Stimulated activated CD4-positive, alpha-beta T cell treated with anti-CD3 and anti-CD28 coated beads, Interleukin-12 subunit alpha, Interleukin-12 subunit beta, amount 100 ng/mL, for 48 hours (primary cell): ENCODE measurements at regions not wholly inside any gene's neighbourhood (a gene's known extent, or its start where the extent isn't known, plus 50 kb on each side); places are given as distances from the start of the nearest gene placed in this dataset.
"Not testable (repeated sequence)": the region's sequence is repeated elsewhere in the genome, so short reads cannot be mapped to it uniquely, and the experiment has no call there.

Source experiments
- DNase-seq, 3 donors: peaks; one replicate each; pipeline ENCODE4 v3.0.0-alpha.2; 2020; ENCODE audit warnings: low read depth in 2 of 3, low spot score in 1 of 3

DNA sequence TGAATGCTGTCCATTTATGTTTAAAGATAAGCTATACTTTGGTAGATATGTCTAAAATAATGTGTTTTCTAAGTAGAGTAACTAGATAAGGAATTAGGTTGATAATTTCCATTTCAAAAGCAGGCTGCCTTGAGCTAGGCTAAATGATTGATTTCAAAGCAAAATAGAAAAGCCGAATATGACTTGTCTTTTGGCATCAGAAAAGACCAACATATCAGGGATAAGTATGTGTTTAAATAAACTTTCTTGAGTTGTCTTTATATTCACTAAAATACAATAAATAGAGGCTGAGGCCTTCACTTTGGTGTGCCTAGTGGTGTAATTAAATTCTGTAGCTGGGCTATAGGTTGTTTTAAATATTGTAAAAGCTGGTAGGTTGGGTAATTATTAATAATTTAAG, 569.0 kb downstream of the TAF11L14 start:
- DNase-seq, result no peak

- no peak for DNase-seq
Observed at GRCh38 chr5:18213666-18214065, 579.4 kb downstream of the TAF11L14 start.

GRCh38 chr5:18216016-18216415, 581.8 kb downstream of the TAF11L14 start:
- DNase-seq, result no peak

DNA sequence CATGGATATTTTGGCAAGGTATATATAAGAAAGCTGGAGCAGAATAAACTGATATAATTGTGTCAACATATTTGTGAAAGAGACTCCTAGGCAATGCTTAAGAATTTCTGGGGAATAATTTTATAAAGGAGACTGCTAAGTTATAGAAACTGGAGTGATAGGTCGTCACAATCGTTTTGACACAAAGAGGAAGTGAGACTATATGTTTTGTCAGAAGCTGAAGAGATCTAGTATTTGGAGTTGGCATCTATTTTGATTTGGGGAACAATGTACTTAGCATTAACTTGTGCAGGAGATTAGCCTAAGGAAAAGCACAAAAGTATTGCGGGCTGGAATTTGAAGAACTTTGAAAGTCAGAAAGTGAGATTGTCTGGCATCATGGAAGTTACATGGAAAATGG, 582.5 kb downstream of the TAF11L14 start:
- DNase-seq, result no peak

- no peak for DNase-seq
Observed at GRCh38 chr5:18219241-18219640, 585.0 kb downstream of the TAF11L14 start.

DNA sequence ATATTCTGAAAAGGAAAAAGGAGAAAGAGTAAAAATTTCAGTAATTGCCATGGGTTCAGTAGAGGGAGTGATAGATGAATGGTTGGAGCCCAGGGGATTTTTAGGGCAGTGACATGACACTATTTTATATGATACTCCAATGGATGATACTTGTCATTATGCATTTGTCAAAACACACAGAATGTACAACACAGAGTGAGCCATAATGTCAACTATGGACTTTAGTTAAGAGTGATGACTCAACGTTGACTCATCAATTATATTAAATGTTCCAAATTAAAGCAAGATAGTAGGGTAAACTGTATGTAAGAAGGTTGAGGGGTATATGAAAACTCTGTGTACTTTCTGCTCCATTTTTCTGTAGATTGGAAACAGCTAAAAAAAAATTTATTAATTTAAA, 586.4 kb downstream of the TAF11L14 start:
- no peak for DNase-seq

GRCh38 chr5:18236386-18236785, 602.1 kb downstream of the TAF11L14 start:
- DNase-seq, result no peak

- no peak for DNase-seq
Observed at GRCh38 chr5:18238321-18238720, 604.1 kb downstream of the TAF11L14 start.

DNA sequence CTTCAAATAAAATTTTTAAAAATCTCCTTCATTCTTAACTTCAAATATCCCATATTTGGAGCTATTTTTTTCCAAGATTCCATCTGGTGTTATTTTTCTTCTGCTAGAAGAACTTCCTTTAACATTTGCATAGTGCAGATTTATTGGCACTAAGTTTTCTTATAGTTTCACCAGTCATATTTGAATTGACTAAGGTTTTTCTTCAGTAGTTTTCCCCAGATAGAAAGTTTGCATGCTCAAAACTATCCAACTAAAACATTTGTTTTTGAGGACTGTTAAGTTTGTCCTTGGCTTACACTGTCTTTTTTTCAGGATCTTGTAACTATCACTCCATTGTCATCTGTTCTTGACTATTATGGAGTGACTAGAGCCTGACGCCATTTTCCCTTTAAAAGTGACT, 606.7 kb downstream of the TAF11L14 start:
- no peak for DNase-seq

GRCh38 chr5:18243846-18244245, 609.6 kb downstream of the TAF11L14 start:
- no peak for DNase-seq

DNA sequence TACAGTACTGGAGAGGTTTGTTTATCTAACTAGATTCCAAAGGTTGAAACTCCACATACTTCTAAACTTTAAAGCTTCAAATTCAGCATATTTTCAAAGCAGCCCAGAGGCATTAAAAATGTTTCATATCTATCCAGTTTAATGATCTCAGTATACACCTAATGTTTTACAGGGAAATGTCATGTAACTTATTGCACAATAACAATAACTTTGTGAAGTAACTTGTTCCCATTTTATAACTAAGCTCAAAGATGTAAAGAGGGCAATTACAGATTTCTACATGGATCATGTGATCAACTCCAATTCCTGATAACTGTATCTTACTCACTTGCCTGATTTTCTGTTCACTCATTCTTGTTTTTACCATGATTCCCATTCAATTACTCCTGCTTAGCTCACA, 610.0 kb downstream of the TAF11L14 start:
- no peak for DNase-seq

DNA sequence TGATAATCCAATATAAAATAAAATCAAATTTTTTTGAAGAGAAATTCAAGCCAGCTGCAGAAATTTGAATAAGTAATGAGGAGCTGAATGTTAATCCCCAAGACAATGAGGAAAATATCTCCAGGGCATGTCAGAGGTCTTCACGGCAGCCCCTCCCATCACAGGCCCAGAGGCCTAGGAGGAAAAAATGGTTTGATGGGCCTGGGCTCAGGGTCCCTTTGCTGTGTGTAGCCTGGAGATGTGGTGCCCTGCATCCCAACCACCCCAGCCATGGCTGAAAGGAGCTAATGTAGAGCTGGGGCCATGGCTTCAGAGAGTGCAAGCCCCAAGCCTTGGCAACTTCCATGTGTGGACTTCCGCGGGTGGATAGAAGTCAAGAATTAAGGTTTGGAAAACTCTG, 618.3 kb downstream of the TAF11L14 start:
- DNase-seq, result no peak

DNA sequence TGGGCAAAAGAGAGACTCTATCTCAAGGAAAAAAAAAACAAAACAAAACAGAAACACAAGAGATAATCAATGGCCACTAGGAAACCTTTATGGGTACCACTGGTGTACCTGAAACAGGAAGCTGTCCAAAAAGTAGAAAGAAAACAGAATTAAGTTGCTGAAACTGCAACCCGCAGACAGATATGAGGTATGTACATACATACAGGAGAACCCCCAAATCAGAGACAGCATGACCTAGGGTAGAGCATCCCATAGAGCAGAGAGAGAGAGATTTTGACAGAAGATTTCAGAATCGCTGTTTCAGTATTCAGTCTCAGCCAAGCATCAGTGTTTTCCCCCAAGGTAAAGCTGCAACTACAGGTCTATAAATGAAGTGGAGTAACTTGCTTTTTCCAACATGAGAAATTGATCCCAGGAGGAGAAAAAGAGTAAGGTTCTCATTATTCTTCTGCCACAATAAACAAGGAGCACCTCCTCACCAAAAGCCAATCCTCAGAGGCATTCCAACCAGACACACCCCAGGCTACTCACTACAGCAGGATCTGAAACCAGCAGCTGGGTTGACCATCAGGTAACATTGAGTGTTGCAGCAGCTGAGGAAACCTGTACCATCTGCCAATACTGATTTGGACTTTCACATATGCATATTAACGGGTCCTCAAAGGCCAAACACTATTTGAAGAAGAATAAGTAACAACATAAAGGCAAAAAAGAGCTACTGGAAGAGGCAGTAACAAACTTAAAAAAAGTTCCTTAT, 630.0 kb downstream of the TAF11L14 start:
- no peak for DNase-seq

GRCh38 chr5:18270635-18271338, 636.5 kb downstream of the TAF11L14 start:
- no peak for DNase-seq

GRCh38 chr5:18276939-18277338, 642.7 kb downstream of the TAF11L14 start:
- DNase-seq, result no peak

DNA sequence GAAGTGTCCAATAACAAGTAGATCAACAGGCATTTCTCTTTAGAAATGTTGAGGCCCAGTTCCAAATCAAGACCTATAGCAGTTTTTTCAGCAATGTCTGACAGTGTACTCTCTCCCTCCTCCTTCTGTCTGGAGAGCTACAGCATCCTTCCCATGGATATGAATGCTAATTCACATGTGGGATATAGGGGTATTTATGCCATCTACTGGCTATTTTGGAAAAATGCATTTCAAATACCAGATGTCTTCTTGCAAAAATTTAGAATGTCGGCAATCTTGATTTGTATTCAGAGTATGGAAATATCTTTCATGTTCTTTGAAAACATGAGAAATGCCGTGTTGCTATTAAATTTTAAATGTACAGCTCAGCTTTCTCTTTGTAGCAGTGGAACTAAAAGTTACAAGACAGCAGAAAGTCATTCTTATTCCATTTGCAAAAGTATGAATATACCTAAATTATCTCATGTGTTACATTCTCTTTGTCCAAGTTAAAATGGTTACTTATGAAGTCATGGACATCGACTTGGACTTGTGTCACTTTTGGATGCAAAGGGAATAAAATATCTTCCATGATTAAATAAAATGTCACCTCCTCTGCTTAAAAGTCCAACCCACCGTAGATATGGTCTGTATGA, 647.8 kb downstream of the TAF11L14 start:
- DNase-seq, result no peak

GRCh38 chr5:18285257-18285656, 651.0 kb downstream of the TAF11L14 start:
- no peak for DNase-seq

- no peak for DNase-seq
Observed at GRCh38 chr5:18292146-18292545, 657.9 kb downstream of the TAF11L14 start.

DNA sequence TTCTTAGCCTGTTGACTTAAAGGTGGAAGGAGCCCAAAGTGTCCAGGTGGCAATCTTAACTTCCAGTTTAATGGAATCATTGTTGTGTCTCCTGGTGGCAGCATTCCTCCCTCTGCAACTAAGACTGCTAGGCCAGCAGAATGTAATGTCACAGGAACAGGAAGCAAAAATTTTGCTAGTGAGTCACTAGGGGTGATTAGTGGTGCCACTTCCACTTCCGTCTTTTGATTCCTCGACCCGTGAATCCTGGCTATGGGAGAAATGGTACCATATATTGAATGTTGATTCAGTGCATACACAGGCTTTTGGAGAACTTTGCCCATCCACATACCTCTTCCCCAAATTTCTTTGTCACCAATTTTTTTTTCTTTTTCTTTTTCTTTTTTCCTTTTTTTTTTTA, 661.4 kb downstream of the TAF11L14 start:
- not testable (repeated sequence) for DNase-seq

DNA sequence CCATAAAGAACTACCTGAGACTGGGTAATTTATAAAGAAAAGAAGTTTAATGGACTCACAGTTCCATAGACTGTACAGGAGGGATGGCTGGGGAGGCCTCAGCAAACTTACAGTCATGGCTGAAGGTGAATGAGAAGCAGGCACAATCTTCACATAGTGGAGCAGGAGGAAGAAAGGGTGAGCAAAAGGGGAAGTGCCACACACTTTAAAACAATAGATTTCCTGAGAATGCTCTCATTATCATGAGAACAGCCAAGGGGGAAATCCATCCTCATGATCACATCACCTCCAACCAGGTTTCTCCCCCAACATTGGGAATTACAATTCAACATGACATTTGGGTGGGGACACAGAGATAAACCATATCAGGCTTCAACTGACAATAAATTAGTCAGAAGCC, 664.9 kb downstream of the TAF11L14 start:
- DNase-seq, result no peak

DNA sequence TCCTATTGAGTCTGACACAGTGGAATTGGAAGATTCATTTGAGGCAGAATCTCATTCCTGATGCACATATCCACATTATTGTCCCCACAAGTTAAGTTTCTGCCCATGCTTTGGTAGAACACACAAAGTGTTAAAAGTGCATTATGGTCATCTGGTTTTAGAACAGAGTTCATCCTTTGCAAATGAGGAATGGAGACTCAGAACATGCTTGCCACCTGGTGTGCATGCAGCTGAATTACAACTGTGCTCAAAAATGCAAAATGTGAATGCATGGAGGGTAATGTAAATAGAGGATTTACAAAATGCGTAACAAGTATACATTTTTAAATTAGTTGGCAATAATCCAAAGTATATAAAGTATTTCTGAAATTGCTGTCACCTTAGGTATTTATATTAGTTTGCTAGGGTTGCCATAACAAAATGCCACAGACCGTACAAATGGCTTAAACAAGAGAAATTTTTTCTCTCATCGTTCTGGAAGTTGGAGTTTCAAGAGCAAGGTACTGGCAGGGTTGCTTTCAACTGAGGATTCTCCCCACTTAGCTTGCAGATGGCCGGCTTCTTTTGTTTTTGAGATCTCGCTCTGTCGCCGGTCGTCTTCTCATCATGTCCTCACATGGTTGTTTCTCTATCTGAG, 671.1 kb downstream of the TAF11L14 start:
- DNase-seq, result no peak

DNA sequence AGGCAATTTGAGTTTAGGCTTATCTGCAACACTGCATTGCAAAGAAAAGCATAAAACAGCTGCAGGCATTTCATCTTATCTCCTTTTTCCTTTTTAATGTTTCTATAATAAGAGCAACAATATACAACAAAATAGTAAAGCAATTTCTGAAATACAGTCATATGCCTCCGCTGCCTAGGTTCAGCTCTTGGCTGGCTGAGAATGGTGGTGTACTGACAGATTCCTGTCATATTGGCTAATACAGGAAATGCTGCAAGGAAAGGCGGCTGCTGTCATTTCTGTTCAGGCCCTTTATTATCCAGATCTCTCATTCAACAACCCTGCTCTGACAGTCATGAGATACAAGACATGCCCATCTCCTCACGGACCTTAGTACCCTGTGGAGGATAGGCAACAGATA, 677.0 kb downstream of the TAF11L14 start:
- DNase-seq, result no peak
